ENCODE measurements at regions not wholly inside any gene's neighbourhood (a gene's known extent, or its start where the extent isn't known, plus 50 kb on each side); places are given as distances from the start of the nearest gene placed in this dataset.
A peak's percentile ranks its signal among the peaks of the same experiment; 100 is the strongest.

GRCh38 chr2:221999717-222000116, 299.1 kb downstream of the PAX3 start:
- H3K9ac ChIP-seq (ENCODE audit: insufficient read depth, low read length) = no peak overlapping the region
- H4K20me1 ChIP-seq (ENCODE audit: control insufficient read depth, extremely low read depth, insufficient read depth, low read length) = no peaks in the 10 kb centered on the region
- no peaks in the 10 kb centered on the region for H3K9me3 ChIP-seq (ENCODE audit: control insufficient read depth, insufficient read depth, low read depth, low read length)
- no peak overlapping the region for H3K27ac ChIP-seq (ENCODE audit: insufficient read depth, low read length)
- H3K4me3 ChIP-seq (replicated peaks in 1 of 4; ENCODE audit: control extremely low read depth in 1 of 4, insufficient read depth in 1 of 4, low read depth in 3 of 4, low read length in 4 of 4) = no peak overlapping the region
- peak; percentile 93 to 98 for DNase-seq (ENCODE audit: low read depth in 2 of 2)
- no peaks in the 10 kb centered on the region for H3K27me3 ChIP-seq (ENCODE audit: control insufficient read depth, insufficient read depth, low read length)
- H3K4me2 ChIP-seq (ENCODE audit: extremely low read depth, insufficient read depth, low read length) = no peak overlapping the region
- H3K4me1 ChIP-seq (ENCODE audit: control insufficient read depth, extremely low read depth, insufficient read depth, low read length) = no peaks in the 10 kb centered on the region
- no peaks in the 10 kb centered on the region for H3K79me2 ChIP-seq (ENCODE audit: control insufficient read depth, insufficient read depth, low read length)
- H3K36me3 ChIP-seq (ENCODE audit: control insufficient read depth, insufficient read depth, low read length) = no peaks in the 10 kb centered on the region
- TF ChIP-seq, protein P1, sequence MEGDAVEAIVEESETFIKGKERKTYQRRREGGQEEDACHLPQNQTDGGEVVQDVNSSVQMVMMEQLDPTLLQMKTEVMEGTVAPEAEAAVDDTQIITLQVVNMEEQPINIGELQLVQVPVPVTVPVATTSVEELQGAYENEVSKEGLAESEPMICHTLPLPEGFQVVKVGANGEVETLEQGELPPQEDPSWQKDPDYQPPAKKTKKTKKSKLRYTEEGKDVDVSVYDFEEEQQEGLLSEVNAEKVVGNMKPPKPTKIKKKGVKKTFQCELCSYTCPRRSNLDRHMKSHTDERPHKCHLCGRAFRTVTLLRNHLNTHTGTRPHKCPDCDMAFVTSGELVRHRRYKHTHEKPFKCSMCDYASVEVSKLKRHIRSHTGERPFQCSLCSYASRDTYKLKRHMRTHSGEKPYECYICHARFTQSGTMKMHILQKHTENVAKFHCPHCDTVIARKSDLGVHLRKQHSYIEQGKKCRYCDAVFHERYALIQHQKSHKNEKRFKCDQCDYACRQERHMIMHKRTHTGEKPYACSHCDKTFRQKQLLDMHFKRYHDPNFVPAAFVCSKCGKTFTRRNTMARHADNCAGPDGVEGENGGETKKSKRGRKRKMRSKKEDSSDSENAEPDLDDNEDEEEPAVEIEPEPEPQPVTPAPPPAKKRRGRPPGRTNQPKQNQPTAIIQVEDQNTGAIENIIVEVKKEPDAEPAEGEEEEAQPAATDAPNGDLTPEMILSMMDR (conservative IDR thresholded peaks at IDR 0.05 in 1 of 2, IDR thresholded peaks at IDR 0.05 in 1 of 2; ENCODE audit: low read depth in 1 of 2, low read length in 2 of 2) = no peak
- no peak for TF ChIP-seq EZH2 (IDR thresholded peaks at IDR 0.05; ENCODE audit: low read length, missing control alignments)
- H2AFZ ChIP-seq (ENCODE audit: low read length) = no peak overlapping the region

- no peak for TF ChIP-seq EZH2 (IDR thresholded peaks at IDR 0.05; ENCODE audit: low read length, missing control alignments)
- TF ChIP-seq, protein P1 (conservative IDR thresholded peaks at IDR 0.05 in 1 of 2, IDR thresholded peaks at IDR 0.05 in 1 of 2; ENCODE audit: low read depth in 1 of 2, low read length in 2 of 2) = no peak
- no peak for DNase-seq (ENCODE audit: low read depth in 2 of 2)
- Histone ChIP-seq H3K4me3 (replicated peaks in 1 of 4; ENCODE audit: control extremely low read depth in 1 of 4, insufficient read depth in 1 of 4, low read depth in 3 of 4, low read length in 4 of 4) (no peak overlapping the region), H3K27ac (ENCODE audit: insufficient read depth, low read length) (no peak overlapping the region), H3K27me3 (ENCODE audit: control insufficient read depth, insufficient read depth, low read length) (no peaks in the 10 kb centered on the region), H3K9ac (ENCODE audit: insufficient read depth, low read length) (no peak overlapping the region), H3K4me2 (ENCODE audit: extremely low read depth, insufficient read depth, low read length) (no peak overlapping the region), H4K20me1 (ENCODE audit: control insufficient read depth, extremely low read depth, insufficient read depth, low read length) (no peaks in the 10 kb centered on the region), H3K79me2 (ENCODE audit: control insufficient read depth, insufficient read depth, low read length) (no peaks in the 10 kb centered on the region), H2AFZ (ENCODE audit: low read length) (no peak overlapping the region), H3K9me3 (ENCODE audit: control insufficient read depth, insufficient read depth, low read depth, low read length) (no peaks in the 10 kb centered on the region), H3K4me1 (ENCODE audit: control insufficient read depth, extremely low read depth, insufficient read depth, low read length) (no peaks in the 10 kb centered on the region), H3K36me3 (ENCODE audit: control insufficient read depth, insufficient read depth, low read length) (no peaks in the 10 kb centered on the region)
Observed at GRCh38 chr2:221999166-221999565, 299.6 kb downstream of the PAX3 start.

DNA sequence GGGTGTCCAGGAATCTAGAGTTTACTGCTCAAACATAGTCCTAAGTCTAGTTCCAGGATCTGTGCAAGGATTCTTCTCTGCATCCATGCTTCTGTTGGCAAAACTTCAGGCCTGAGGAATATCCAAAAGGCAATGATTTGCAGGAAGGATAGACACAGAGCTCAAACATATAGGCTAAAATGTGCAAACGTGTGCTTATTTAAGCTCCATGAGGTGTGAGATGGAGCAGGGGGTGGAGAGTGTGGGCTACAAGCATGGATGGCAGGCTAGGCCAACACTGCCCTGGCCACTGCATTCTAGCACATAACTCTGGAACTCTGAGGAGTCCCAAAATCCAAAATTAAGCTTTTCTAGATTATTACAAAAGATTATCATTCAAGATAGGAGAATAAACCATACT, 301.1 kb downstream of the PAX3 start:
- Histone ChIP-seq H3K4me3 (replicated peaks in 1 of 4; ENCODE audit: control extremely low read depth in 1 of 4, insufficient read depth in 1 of 4, low read depth in 3 of 4, low read length in 4 of 4) (no peak overlapping the region), H3K27me3 (ENCODE audit: control insufficient read depth, insufficient read depth, low read length) (no peaks in the 10 kb centered on the region), H3K4me2 (ENCODE audit: extremely low read depth, insufficient read depth, low read length) (no peak overlapping the region), H3K36me3 (ENCODE audit: control insufficient read depth, insufficient read depth, low read length) (no peaks in the 10 kb centered on the region), H3K4me1 (ENCODE audit: control insufficient read depth, extremely low read depth, insufficient read depth, low read length) (no peaks in the 10 kb centered on the region), H4K20me1 (ENCODE audit: control insufficient read depth, extremely low read depth, insufficient read depth, low read length) (no peaks in the 10 kb centered on the region), H3K9ac (ENCODE audit: insufficient read depth, low read length) (no peak overlapping the region), H3K79me2 (ENCODE audit: control insufficient read depth, insufficient read depth, low read length) (no peaks in the 10 kb centered on the region), H2AFZ (ENCODE audit: low read length) (no peak overlapping the region), H3K9me3 (ENCODE audit: control insufficient read depth, insufficient read depth, low read depth, low read length) (no peaks in the 10 kb centered on the region), H3K27ac (ENCODE audit: insufficient read depth, low read length) (no peak overlapping the region)
- no peak for TF ChIP-seq EZH2 (IDR thresholded peaks at IDR 0.05; ENCODE audit: low read length, missing control alignments)
- TF ChIP-seq, protein P1 (conservative IDR thresholded peaks at IDR 0.05 in 1 of 2, IDR thresholded peaks at IDR 0.05 in 1 of 2; ENCODE audit: low read depth in 1 of 2, low read length in 2 of 2) = no peak
- DNase-seq (ENCODE audit: low read depth in 2 of 2) = no peak
